HEK293 (cell line): ENCODE measurements at regions not wholly inside any gene's neighbourhood (a gene's known extent, or its start where the extent isn't known, plus 50 kb on each side); places are given as distances from the start of the nearest gene placed in this dataset.

Experiments
- CTCF ChIA-PET: fragments of 350-600 bp; formaldehyde crosslinking; extraction: SDS; loops from one replicate; lab custom pipeline; 2021; ENCODE audit warnings: antibody characterized with exemption; lab: Yijun Ruan, JAX
- POLR2A ChIA-PET: fragments of 300-600 bp; formaldehyde crosslinking; extraction: SDS; loops from one replicate; lab custom pipeline; 2020; ENCODE audit warnings: antibody characterized with exemption, inconsistent platforms; lab: Yijun Ruan, JAX
- H3K27ac ChIP-seq: fragments of 200-500 bp; sonication (Bioruptor generic); 2 replicates; pipeline ENCODE4 v1.5.1; 2014; ENCODE audit warnings: low read depth, low read length, control low read depth, inconsistent platforms; ENCODE audit errors: extremely low read depth
- H3K36me3 ChIP-seq, 2 experiments: fragments of 200-500 bp in 1 of 2; sonication (Bioruptor generic) in 1 of 2; 1 replicate in 1 of 2; 2 replicates in 1 of 2; pipeline ENCODE4 v1.5.1; 2014 to 2017; ENCODE audit warnings: inconsistent platforms in 2 of 2, low read length in 2 of 2; ENCODE audit not compliant: control insufficient read depth in 2 of 2, insufficient read depth in 1 of 2
- H3K4me1 ChIP-seq: fragments of 200-500 bp; sonication (Bioruptor generic); 2 replicates; pipeline ENCODE4 v1.5.1; 2014; ENCODE audit warnings: mild to moderate bottlenecking, low read length, inconsistent platforms; ENCODE audit not compliant: control insufficient read depth, insufficient read depth
- H3K4me3 ChIP-seq: 2 replicates; pipeline ENCODE4 v1.5.1; 2011; ENCODE audit warnings: low read depth, mild to moderate bottlenecking, control low read depth, low read length, moderate library complexity
- H3K9me3 ChIP-seq: fragments of 200-500 bp; sonication (Bioruptor generic); 2 replicates; pipeline ENCODE4 v1.5.1; 2014; ENCODE audit warnings: low read depth, low read length, inconsistent platforms; ENCODE audit not compliant: control insufficient read depth, insufficient read depth
- GFI1B ChIP-seq: fragments of 450-650 bp; formaldehyde crosslinking; IDR thresholded peaks from 2 replicates; pipeline ENCODE4 v1.5.1; 2016; ENCODE audit warnings: missing biosample characterization, missing genetic modification characterization
- PRDM4 ChIP-seq: fragments of 450-650 bp; formaldehyde crosslinking; IDR thresholded peaks from 2 replicates; pipeline ENCODE4 v1.5.1; 2017; ENCODE audit warnings: missing biosample characterization, missing genetic modification characterization
- SP3 ChIP-seq: fragments of 450-650 bp; formaldehyde crosslinking; IDR thresholded peaks from 2 replicates; pipeline ENCODE4 v1.5.1; 2016; ENCODE audit warnings: missing biosample characterization, missing genetic modification characterization
- ZBTB21 ChIP-seq: fragments of 450-650 bp; formaldehyde crosslinking; IDR thresholded peaks from 2 replicates; pipeline ENCODE4 v1.5.1; 2017; ENCODE audit warnings: missing biosample characterization, missing genetic modification characterization
- ZBTB26 ChIP-seq: fragments of 450-650 bp; formaldehyde crosslinking; optimal IDR thresholded peaks from 2 replicates; pipeline ENCODE3; 2016; ENCODE audit warnings: missing biosample characterization, mild to moderate bottlenecking, missing genetic modification characterization
- ZBTB48 ChIP-seq: fragments of 450-650 bp; formaldehyde crosslinking; IDR thresholded peaks from 2 replicates; pipeline ENCODE4 v1.5.1; 2016; ENCODE audit warnings: missing biosample characterization, missing genetic modification characterization
- ZNF132 ChIP-seq: fragments of 450-650 bp; formaldehyde crosslinking; IDR thresholded peaks from 2 replicates; pipeline ENCODE4 v1.5.1; 2017; ENCODE audit warnings: missing biosample characterization, missing genetic modification characterization, borderline replicate concordance
- ZNF221 ChIP-seq: fragments of 450-650 bp; formaldehyde crosslinking; IDR thresholded peaks from 2 replicates; pipeline ENCODE4 v1.5.1; 2017; ENCODE audit warnings: missing biosample characterization, missing genetic modification characterization, borderline replicate concordance
- ZNF274 ChIP-seq, 2 experiments: fragments of 200-500 bp in 1 of 2; fragments of 450-650 bp in 1 of 2; sonication (Bioruptor generic) in 1 of 2; formaldehyde crosslinking in 1 of 2; IDR thresholded peaks; 2 replicates each; pipeline versions ENCODE4 v1.5.1 to v1.6.1; 2014 to 2016; ENCODE audit warnings: borderline replicate concordance in 1 of 2, inconsistent platforms in 1 of 2, low read length in 1 of 2, missing biosample characterization in 1 of 2, missing genetic modification characterization in 1 of 2
- ZNF280C ChIP-seq: fragments of 450-650 bp; formaldehyde crosslinking; IDR thresholded peaks from 2 replicates; pipeline ENCODE4 v1.5.1; 2016; ENCODE audit warnings: missing biosample characterization, missing genetic modification characterization
- ZNF302 ChIP-seq: fragments of 450-650 bp; formaldehyde crosslinking; IDR thresholded peaks from 2 replicates; pipeline ENCODE4 v1.5.1; 2016; ENCODE audit warnings: missing biosample characterization, missing genetic modification characterization, low read depth
- ZNF335 ChIP-seq: fragments of 450-650 bp; formaldehyde crosslinking; conservative IDR thresholded peaks from 2 replicates; pipeline ENCODE4 v1.5.1; 2016; ENCODE audit warnings: missing biosample characterization, missing genetic modification characterization
- ZNF37A ChIP-seq: fragments of 450-650 bp; IDR thresholded peaks from 2 replicates; pipeline ENCODE4 v1.5.1; 2018; ENCODE audit warnings: missing biosample characterization, missing genetic modification characterization
- ZNF404 ChIP-seq: fragments of 450-650 bp; formaldehyde crosslinking; IDR thresholded peaks from 2 replicates; pipeline ENCODE4 v1.5.1; 2017; ENCODE audit warnings: missing biosample characterization, missing genetic modification characterization
- ZNF416 ChIP-seq: fragments of 450-650 bp; formaldehyde crosslinking; IDR thresholded peaks from 2 replicates; pipeline ENCODE4 v1.5.1; 2016; ENCODE audit warnings: missing biosample characterization, missing genetic modification characterization
- ZNF549 ChIP-seq: fragments of 450-650 bp; IDR thresholded peaks from 2 replicates; pipeline ENCODE4 v1.5.1; 2018; ENCODE audit warnings: missing biosample characterization, missing genetic modification characterization, mild to moderate bottlenecking, inconsistent platforms, moderate library complexity
- ZNF580 ChIP-seq: fragments of 450-650 bp; formaldehyde crosslinking; IDR thresholded peaks from 2 replicates; pipeline ENCODE4 v1.5.1; 2016; ENCODE audit warnings: missing biosample characterization, missing genetic modification characterization
- ZNF626 ChIP-seq: fragments of 450-650 bp; sonication (Bioruptor Pico); formaldehyde crosslinking; IDR thresholded peaks from 2 replicates; pipeline ENCODE4 v1.5.1; 2018; ENCODE audit warnings: missing biosample characterization, missing genetic modification characterization, inconsistent platforms
- ZNF791 ChIP-seq: fragments of 450-650 bp; formaldehyde crosslinking; IDR thresholded peaks from 2 replicates; pipeline ENCODE4 v1.5.1; 2016; ENCODE audit warnings: missing biosample characterization, missing genetic modification characterization
- ZNF830 ChIP-seq: fragments of 450-650 bp; IDR thresholded peaks from 2 replicates; pipeline ENCODE4 v1.5.0; 2018; ENCODE audit warnings: missing biosample characterization, missing genetic modification characterization, low read depth, mild to moderate bottlenecking, moderate library complexity
- ZNF843 ChIP-seq: fragments of 450-650 bp; formaldehyde crosslinking; IDR thresholded peaks from 2 replicates; pipeline ENCODE4 v1.5.1; 2016; ENCODE audit warnings: missing biosample characterization, missing genetic modification characterization
- ZSCAN16 ChIP-seq: fragments of 450-650 bp; formaldehyde crosslinking; IDR thresholded peaks from 2 replicates; pipeline ENCODE4 v1.5.1; 2016; ENCODE audit warnings: missing biosample characterization, missing genetic modification characterization

- TF ChIP-seq ZNF843 (no peak), ZBTB26 (tag by site-specific recombination) (no peak), SP3 (no peak), GFI1B (tag by site-specific recombination) (no peak), ZNF791 (tag by site-specific recombination) (no peak), ZBTB48 (tag by site-specific recombination) (no peak), ZNF274 (IDR thresholded peaks at IDR 0.05; ENCODE audit: low read length) (no peak), ZNF274 (tag by site-specific recombination; IDR thresholded peaks at IDR 0.05; ENCODE audit: borderline replicate concordance) (no peak), ZNF37A (no peak), ZNF830 (tag by site-specific recombination) (no peak), ZNF280C (tag by site-specific recombination) (no peak), ZNF416 (no peak), ZNF404 (tag by site-specific recombination) (no peak), ZNF626 (tag by site-specific recombination) (no peak), ZBTB21 (no peak), ZSCAN16 (tag by site-specific recombination) (no peak), ZNF132 (tag by site-specific recombination) (no peak)
- POLR2A ChIA-PET, result interaction anchor here (0.6 kb wide), 1 partner anchor 886 kb away, joined by 3 read pairs; a partner anchor contains a TSS
- CTCF ChIA-PET, result interaction anchor here (0.6 to 1.0 kb wide), 3 partner anchors 143 to 190 kb away, joined by 3 to 5 read pairs (median 3); no protein-coding TSS in a partner anchor
- Histone ChIP-seq H3K4me3 (no peak overlapping the region), H3K9me3 (no peaks in the 10 kb centered on the region), H3K4me1 (no peaks in the 10 kb centered on the region), H3K36me3 (no peaks in the 10 kb centered on the region), H3K27ac (no peak overlapping the region)
Observed at GRCh38 chr6:28695715-28696114, 170.0 kb downstream of the GPX5 start.

GRCh38 chr6:28696167-28696566, 170.5 kb downstream of the GPX5 start:
- H3K36me3 ChIP-seq, result no peaks in the 10 kb centered on the region
- peak overlapping the region; percentile 19 for H3K4me3 ChIP-seq
- TF ChIP-seq ZNF221 (no peak), ZNF335 (tag by site-specific recombination) (peak; percentile 19; the same call in 1 of the 2 replicates), ZSCAN16 (tag by site-specific recombination) (peak; percentile 93), ZNF580 (tag by site-specific recombination) (no peak), ZNF302 (tag by site-specific recombination) (no peak), ZNF549 (tag by site-specific recombination) (no peak), PRDM4 (tag by site-specific recombination) (peak; percentile 80)
- TF ChIP-seq, all 188 proteins: peak for 3
- Histone ChIP-seq H3K27ac (no peak overlapping the region), H3K9me3 (no peaks in the 10 kb centered on the region), H3K4me1 (no peaks in the 10 kb centered on the region)
- POLR2A ChIA-PET, result no interaction called here
- CTCF ChIA-PET, result interaction anchor here (0.6 to 1.0 kb wide), 3 partner anchors 143 to 201 kb away, joined by 3 to 6 read pairs (median 5); no protein-coding TSS in a partner anchor
